Fibroblast of lung (primary cell): ENCODE measurements at regions not wholly inside any gene's neighbourhood (a gene's known extent, or its start where the extent isn't known, plus 50 kb on each side); places are given as distances from the start of the nearest gene placed in this dataset.

Experiments used
- DNase-seq, 2 donors: peaks; one replicate each; pipeline versions ENCODE4 v3.0.0 to v3.0.0-alpha.2; 2010; ENCODE audit warnings: low read depth in 2 of 2
- H2AFZ ChIP-seq: 2 replicates; pipeline ENCODE4 v1.5.1; 2012; ENCODE audit warnings: low read length, control low read depth, inconsistent platforms
- H3K27ac ChIP-seq: 2 replicates; pipeline ENCODE4 v1.5.1; 2011; ENCODE audit warnings: low read length, control low read depth; ENCODE audit not compliant: insufficient read depth
- H3K27me3 ChIP-seq: 2 replicates; pipeline ENCODE4 v1.5.1; 2011; ENCODE audit warnings: mild to moderate bottlenecking, low read length; ENCODE audit not compliant: control insufficient read depth, insufficient read depth
- H3K36me3 ChIP-seq: 2 replicates; pipeline ENCODE4 v1.5.1; 2011; ENCODE audit warnings: low read length; ENCODE audit not compliant: control insufficient read depth, insufficient read depth
- H3K4me1 ChIP-seq: 2 replicates; pipeline ENCODE4 v1.5.1; 2011; ENCODE audit warnings: low read length; ENCODE audit not compliant: control insufficient read depth, insufficient read depth; ENCODE audit errors: extremely low read depth
- H3K4me2 ChIP-seq: 2 replicates; pipeline ENCODE4 v1.5.1; 2011; ENCODE audit warnings: low read length, control low read depth; ENCODE audit not compliant: insufficient read depth; ENCODE audit errors: extremely low read depth
- H3K4me3 ChIP-seq, 4 experiments: fragments of 200-600 bp in 1 of 4; sonication (generic) in 1 of 4; replicated peaks in 1 of 4; 2 replicates each; pipeline ENCODE4 v1.5.1; 2011 to 2016; ENCODE audit warnings: low read length in 4 of 4, low read depth in 3 of 4, mild to moderate bottlenecking in 3 of 4, control low read depth in 2 of 4, inconsistent platforms in 1 of 4, mixed read lengths in 1 of 4; ENCODE audit not compliant: insufficient read depth in 1 of 4; ENCODE audit errors: control extremely low read depth in 1 of 4
- H3K79me2 ChIP-seq: 2 replicates; pipeline ENCODE4 v1.5.1; 2012; ENCODE audit warnings: mild to moderate bottlenecking, low read length, inconsistent platforms; ENCODE audit not compliant: control insufficient read depth, insufficient read depth
- H3K9ac ChIP-seq: 2 replicates; pipeline ENCODE4 v1.5.1; 2011; ENCODE audit warnings: mild to moderate bottlenecking, low read length, control low read depth; ENCODE audit not compliant: insufficient read depth
- H3K9me3 ChIP-seq: 2 replicates; pipeline ENCODE4 v1.5.1; 2012; ENCODE audit warnings: low read depth, low read length; ENCODE audit not compliant: control insufficient read depth, insufficient read depth
- H4K20me1 ChIP-seq: 2 replicates; pipeline ENCODE4 v1.5.1; 2011; ENCODE audit warnings: low read length; ENCODE audit not compliant: control insufficient read depth, insufficient read depth; ENCODE audit errors: extremely low read depth
- CTCF ChIP-seq, 2 donors: IDR thresholded peaks in 1 of 2; conservative IDR thresholded peaks in 1 of 2; 1 replicate in 1 of 2; 2 replicates in 1 of 2; pipeline ENCODE4 v1.5.1; 2011 to 2012; ENCODE audit warnings: low read length in 2 of 2, control low read depth in 1 of 2, inconsistent platforms in 1 of 2, low read depth in 1 of 2, mild to moderate bottlenecking in 1 of 2
- EZH2 ChIP-seq: IDR thresholded peaks from 2 replicates; pipeline ENCODE4 v1.5.1; 2012; ENCODE audit warnings: low read length, control low read depth, mild to moderate bottlenecking; ENCODE audit errors: missing control alignments

GRCh38 chr22:26860301-26860700 lies 202.9 kb downstream of the MIAT start:
- no peak overlapping the region for H3K27ac ChIP-seq
- no peaks in the 10 kb centered on the region for H4K20me1 ChIP-seq
- no peak for TF ChIP-seq EZH2
- no peak for TF ChIP-seq CTCF (conservative IDR thresholded peaks at IDR 0.05 in 1 of 2, IDR thresholded peaks at IDR 0.05 in 1 of 2; ENCODE audit: low read depth in 1 of 2, low read length in 2 of 2)
- no peak overlapping the region for H2AFZ ChIP-seq
- no peak overlapping the region for H3K4me3 ChIP-seq
- no peak overlapping the region for H3K9ac ChIP-seq
- no peaks in the 10 kb centered on the region for H3K9me3 ChIP-seq
- H3K4me1 ChIP-seq, result no peaks in the 10 kb centered on the region
- H3K36me3 ChIP-seq, result no peaks in the 10 kb centered on the region
- peaks cover 5% of the 10 kb centered on the region for H3K27me3 ChIP-seq
- no peak for DNase-seq
- no peaks in the 10 kb centered on the region for H3K79me2 ChIP-seq
- H3K4me2 ChIP-seq, result no peak overlapping the region

GRCh38 chr22:26865021-26865420 lies 207.6 kb downstream of the MIAT start:
- DNase-seq, result no peak
- no peaks in the 10 kb centered on the region for H3K4me1 ChIP-seq
- no peak overlapping the region for H3K9ac ChIP-seq
- H3K27ac ChIP-seq, result no peak overlapping the region
- no peaks in the 10 kb centered on the region for H4K20me1 ChIP-seq
- no peaks in the 10 kb centered on the region for H3K79me2 ChIP-seq
- H3K4me3 ChIP-seq, result no peak overlapping the region
- H3K27me3 ChIP-seq, result no peaks in the 10 kb centered on the region
- H3K36me3 ChIP-seq, result no peaks in the 10 kb centered on the region
- no peak overlapping the region for H2AFZ ChIP-seq
- H3K9me3 ChIP-seq, result no peaks in the 10 kb centered on the region
- TF ChIP-seq CTCF (conservative IDR thresholded peaks at IDR 0.05 in 1 of 2, IDR thresholded peaks at IDR 0.05 in 1 of 2; ENCODE audit: low read depth in 1 of 2, low read length in 2 of 2) (no peak), EZH2 (no peak)
- no peak overlapping the region for H3K4me2 ChIP-seq

GRCh38 chr22:26883393-26883792 lies 226.0 kb downstream of the MIAT start:
- H3K9me3 ChIP-seq, result no peaks in the 10 kb centered on the region
- no peak overlapping the region for H3K4me2 ChIP-seq
- H3K4me3 ChIP-seq, result no peak overlapping the region
- H3K9ac ChIP-seq, result no peak overlapping the region
- TF ChIP-seq CTCF (conservative IDR thresholded peaks at IDR 0.05 in 1 of 2, IDR thresholded peaks at IDR 0.05 in 1 of 2; ENCODE audit: low read depth in 1 of 2, low read length in 2 of 2) (no peak), EZH2 (no peak)
- no peaks in the 10 kb centered on the region for H4K20me1 ChIP-seq
- H3K79me2 ChIP-seq, result no peaks in the 10 kb centered on the region
- no peaks in the 10 kb centered on the region for H3K27me3 ChIP-seq
- no peaks in the 10 kb centered on the region for H3K36me3 ChIP-seq
- no peak overlapping the region for H2AFZ ChIP-seq
- DNase-seq, result no peak
- H3K4me1 ChIP-seq, result peaks cover 10% of the 10 kb centered on the region
- no peak overlapping the region for H3K27ac ChIP-seq
